ENCODE measurements at regions not wholly inside any gene's neighbourhood (a gene's known extent, or its start where the extent isn't known, plus 50 kb on each side); places are given as distances from the start of the nearest gene placed in this dataset.

DNA sequence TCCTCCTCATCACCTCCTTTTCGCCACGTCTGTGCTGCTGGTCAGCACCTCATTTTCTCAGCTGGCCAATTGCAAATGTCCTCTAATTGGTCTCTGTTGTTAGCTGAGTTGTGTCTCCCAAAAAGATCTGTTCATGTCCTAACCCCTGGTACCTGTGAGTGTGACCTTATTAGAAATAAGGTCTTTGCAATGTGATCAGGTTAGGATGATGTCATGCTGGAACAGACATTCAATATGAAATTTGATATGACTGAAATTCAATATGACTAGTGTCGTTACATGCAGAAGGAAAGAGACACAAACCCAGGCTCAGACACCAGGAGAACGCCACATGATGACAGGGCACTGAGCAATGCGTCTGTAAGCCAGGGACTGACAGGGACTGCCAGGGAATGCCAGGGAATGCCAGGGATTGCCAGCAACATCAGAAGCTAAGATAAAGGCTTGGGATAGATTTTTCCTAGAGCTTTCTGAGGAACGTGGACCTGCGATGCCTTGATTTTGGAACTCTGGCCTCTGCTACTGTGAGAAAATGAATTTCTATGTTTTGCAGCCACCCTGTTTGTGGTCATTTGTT is 77.5 kb upstream of the CXCL12 start:
- H3K4me2 ChIP-seq (ENCODE audit: extremely low read depth, insufficient read depth, low read length) = no peak overlapping the region
- no peak overlapping the region for H3K9ac ChIP-seq (ENCODE audit: insufficient read depth, low read length)
- no peak overlapping the region for H3K4me3 ChIP-seq (replicated peaks in 1 of 4; ENCODE audit: control extremely low read depth in 1 of 4, insufficient read depth in 1 of 4, low read depth in 3 of 4, low read length in 4 of 4)
- no peak overlapping the region for H2AFZ ChIP-seq (ENCODE audit: low read length)
- H3K4me1 ChIP-seq (ENCODE audit: control insufficient read depth, extremely low read depth, insufficient read depth, low read length) = no peaks in the 10 kb centered on the region
- H3K27me3 ChIP-seq (ENCODE audit: control insufficient read depth, insufficient read depth, low read length) = peaks cover 3% of the 10 kb centered on the region
- H3K36me3 ChIP-seq (ENCODE audit: control insufficient read depth, insufficient read depth, low read length) = no peaks in the 10 kb centered on the region
- DNase-seq (ENCODE audit: low read depth in 2 of 2) = peak in 1 of 2 donors; percentile 48
- no peak overlapping the region for H3K27ac ChIP-seq (ENCODE audit: insufficient read depth, low read length)
- no peaks in the 10 kb centered on the region for H3K9me3 ChIP-seq (ENCODE audit: control insufficient read depth, insufficient read depth, low read depth, low read length)
- TF ChIP-seq EZH2 (IDR thresholded peaks at IDR 0.05; ENCODE audit: low read length, missing control alignments) = no peak
- no peak for TF ChIP-seq CTCF (conservative IDR thresholded peaks at IDR 0.05 in 1 of 2, IDR thresholded peaks at IDR 0.05 in 1 of 2; ENCODE audit: low read depth in 1 of 2, low read length in 2 of 2)
- H3K79me2 ChIP-seq (ENCODE audit: control insufficient read depth, insufficient read depth, low read length) = no peaks in the 10 kb centered on the region
- H4K20me1 ChIP-seq (ENCODE audit: control insufficient read depth, extremely low read depth, insufficient read depth, low read length) = no peaks in the 10 kb centered on the region

DNA sequence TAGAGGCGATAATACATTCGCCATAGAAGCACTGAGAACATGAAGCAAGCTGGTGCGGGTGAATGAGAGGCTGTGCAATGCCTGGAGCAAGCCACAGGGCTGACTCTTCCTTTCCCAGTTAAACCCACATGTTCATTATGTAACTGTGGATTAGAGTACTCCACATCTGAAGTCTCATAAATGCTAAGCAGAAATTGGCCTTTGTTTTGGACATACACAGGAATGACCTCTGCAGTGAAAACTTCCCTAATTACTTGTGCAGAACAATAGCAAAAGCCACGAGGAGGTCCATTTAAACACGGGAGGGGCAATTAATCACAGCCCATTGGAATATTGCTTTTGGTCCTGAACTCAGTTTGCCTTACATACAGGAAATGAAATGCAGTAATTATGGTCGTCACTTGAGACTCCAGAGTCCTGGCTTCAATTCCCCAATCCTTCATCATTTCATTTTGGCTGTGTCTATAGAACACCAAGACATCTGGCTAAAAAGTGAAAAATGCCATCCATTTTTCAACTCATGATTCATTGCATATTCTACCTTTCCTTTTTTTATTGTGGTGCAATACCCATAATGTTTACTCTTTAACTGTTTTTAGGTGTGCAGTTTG is 78.7 kb upstream of the CXCL12 start:
- Histone ChIP-seq H3K9me3 (ENCODE audit: control insufficient read depth, insufficient read depth, low read depth, low read length) (no peaks in the 10 kb centered on the region), H3K9ac (ENCODE audit: insufficient read depth, low read length) (no peak overlapping the region), H3K27me3 (ENCODE audit: control insufficient read depth, insufficient read depth, low read length) (peaks cover 3% of the 10 kb centered on the region), H3K4me2 (ENCODE audit: extremely low read depth, insufficient read depth, low read length) (no peak overlapping the region), H3K36me3 (ENCODE audit: control insufficient read depth, insufficient read depth, low read length) (no peaks in the 10 kb centered on the region), H3K79me2 (ENCODE audit: control insufficient read depth, insufficient read depth, low read length) (no peaks in the 10 kb centered on the region), H3K4me1 (ENCODE audit: control insufficient read depth, extremely low read depth, insufficient read depth, low read length) (no peaks in the 10 kb centered on the region), H3K4me3 (replicated peaks in 1 of 4; ENCODE audit: control extremely low read depth in 1 of 4, insufficient read depth in 1 of 4, low read depth in 3 of 4, low read length in 4 of 4) (no peak overlapping the region), H3K27ac (ENCODE audit: insufficient read depth, low read length) (no peak overlapping the region), H4K20me1 (ENCODE audit: control insufficient read depth, extremely low read depth, insufficient read depth, low read length) (no peaks in the 10 kb centered on the region), H2AFZ (ENCODE audit: low read length) (no peak overlapping the region)
- peak in 1 of 2 donors; percentile 92 for DNase-seq (ENCODE audit: low read depth in 2 of 2)
- TF ChIP-seq EZH2 (IDR thresholded peaks at IDR 0.05; ENCODE audit: low read length, missing control alignments) = no peak
- no peak for TF ChIP-seq CTCF (conservative IDR thresholded peaks at IDR 0.05 in 1 of 2, IDR thresholded peaks at IDR 0.05 in 1 of 2; ENCODE audit: low read depth in 1 of 2, low read length in 2 of 2)

- Histone ChIP-seq H4K20me1 (ENCODE audit: control insufficient read depth, extremely low read depth, insufficient read depth, low read length) (no peaks in the 10 kb centered on the region), H3K4me1 (ENCODE audit: control insufficient read depth, extremely low read depth, insufficient read depth, low read length) (no peaks in the 10 kb centered on the region), H3K4me3 (replicated peaks in 1 of 4; ENCODE audit: control extremely low read depth in 1 of 4, insufficient read depth in 1 of 4, low read depth in 3 of 4, low read length in 4 of 4) (no peak overlapping the region), H3K27me3 (ENCODE audit: control insufficient read depth, insufficient read depth, low read length) (peaks cover 3% of the 10 kb centered on the region), H2AFZ (ENCODE audit: low read length) (no peak overlapping the region), H3K9ac (ENCODE audit: insufficient read depth, low read length) (no peak overlapping the region), H3K4me2 (ENCODE audit: extremely low read depth, insufficient read depth, low read length) (no peak overlapping the region), H3K79me2 (ENCODE audit: control insufficient read depth, insufficient read depth, low read length) (no peaks in the 10 kb centered on the region), H3K36me3 (ENCODE audit: control insufficient read depth, insufficient read depth, low read length) (no peaks in the 10 kb centered on the region), H3K9me3 (ENCODE audit: control insufficient read depth, insufficient read depth, low read depth, low read length) (no peaks in the 10 kb centered on the region), H3K27ac (ENCODE audit: insufficient read depth, low read length) (no peak overlapping the region)
- peak in 1 of 2 donors; percentile 11 for TF ChIP-seq CTCF (conservative IDR thresholded peaks at IDR 0.05 in 1 of 2, IDR thresholded peaks at IDR 0.05 in 1 of 2; ENCODE audit: low read depth in 1 of 2, low read length in 2 of 2)
- no peak for TF ChIP-seq EZH2 (IDR thresholded peaks at IDR 0.05; ENCODE audit: low read length, missing control alignments)
- no peak for DNase-seq (ENCODE audit: low read depth in 2 of 2)
Measured at GRCh38 chr10:44464503-44464902, 79.6 kb upstream of the CXCL12 start.
